ENCODE measurements at regions not wholly inside any gene's neighbourhood (a gene's known extent, or its start where the extent isn't known, plus 50 kb on each side); places are given as distances from the start of the nearest gene placed in this dataset.

DNA sequence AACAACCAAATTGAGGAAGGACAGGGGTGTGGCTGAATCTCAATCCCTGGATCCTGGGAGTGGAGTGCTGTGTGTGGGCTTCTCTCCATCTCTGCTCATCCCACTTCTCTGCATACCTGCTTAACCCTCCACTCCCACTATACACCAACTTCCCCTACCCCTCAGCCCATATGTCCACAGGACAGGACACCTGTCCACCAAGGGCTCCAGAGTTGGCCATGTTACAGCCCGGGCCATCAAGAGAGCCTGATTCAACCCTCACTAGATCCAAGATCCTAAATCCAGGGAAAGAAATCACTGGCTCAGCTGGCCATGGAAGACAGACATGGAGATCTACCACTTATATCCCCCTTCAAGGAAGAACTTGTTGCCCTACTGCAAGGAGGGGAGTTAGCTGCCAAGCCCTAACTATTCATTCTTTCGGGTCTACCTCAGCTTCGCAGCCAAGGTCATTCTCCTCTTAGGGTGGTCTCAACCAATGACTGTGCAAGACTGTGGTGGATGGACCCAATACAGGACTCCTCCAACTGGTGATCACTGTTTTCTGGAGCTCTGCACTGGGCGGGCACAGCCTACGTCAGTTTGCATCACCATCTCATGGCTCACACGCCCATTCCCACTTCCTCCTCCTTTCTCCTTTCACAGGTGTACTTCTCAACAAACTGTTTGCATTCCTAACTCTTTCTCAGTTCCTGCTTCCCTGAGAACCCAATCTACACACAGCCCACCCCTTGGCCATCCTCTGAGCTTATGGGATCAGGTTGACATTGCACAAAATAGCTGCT lies 53.7 kb upstream of the ZBTB43 start:
- H3K4ac ChIP-seq (ENCODE audit: low read depth in 1 of 2, low read length in 2 of 2): no peak overlapping the region
- H2BK15ac ChIP-seq (ENCODE audit: low read depth, poor library complexity, severe bottlenecking): no peak overlapping the region
- H3K14ac ChIP-seq (ENCODE audit: low read length in 2 of 2): no peak overlapping the region
- DNase-seq: no peak
- H3K4me3 ChIP-seq (ENCODE audit: insufficient read depth in 1 of 2, low read depth in 1 of 2, low read length in 2 of 2): no peak overlapping the region
- H3K36me3 ChIP-seq (ENCODE audit: control insufficient read depth in 1 of 2, insufficient read depth in 2 of 2, low read depth in 1 of 2, low read length in 2 of 2): no peaks in the 10 kb centered on the region
- H3K23ac ChIP-seq (ENCODE audit: low read length in 2 of 2): no peak overlapping the region
- no peaks in the 10 kb centered on the region for H3K9me3 ChIP-seq (ENCODE audit: control insufficient read depth, low read length)
- H3K27me3 ChIP-seq (ENCODE audit: control insufficient read depth in 1 of 2, insufficient read depth in 1 of 2, low read length in 2 of 2): peaks cover 12 to 64% of the 10 kb centered on the region in 2 experiments
- H2BK12ac ChIP-seq (ENCODE audit: low read length in 2 of 2): no peak overlapping the region
- H3K9ac ChIP-seq (ENCODE audit: low read length): no peak overlapping the region
- no peak overlapping the region for H3K4me2 ChIP-seq (ENCODE audit: low read length, poor library complexity, severe bottlenecking)
- H2BK5ac ChIP-seq (ENCODE audit: low read depth, low read length, poor library complexity, severe bottlenecking): no peak overlapping the region
- WGBS: 92% methylated on average over 6 of the region's 6 CpGs
- H3K18ac ChIP-seq (ENCODE audit: low read depth in 1 of 2, low read length in 2 of 2): no peak overlapping the region
- H3K27ac ChIP-seq (ENCODE audit: low read length, poor library complexity, severe bottlenecking): no peak overlapping the region
- no peak overlapping the region for H4K8ac ChIP-seq (ENCODE audit: low read length)
- no peak overlapping the region for H2BK120ac ChIP-seq (ENCODE audit: low read depth, low read length)
- no peaks in the 10 kb centered on the region for H3K79me1 ChIP-seq (replicated peaks; ENCODE audit: low read length, poor library complexity, severe bottlenecking)
- no peak overlapping the region for H2AK5ac ChIP-seq (ENCODE audit: low read length, severe bottlenecking)
- H4K91ac ChIP-seq (ENCODE audit: low read length): no peak overlapping the region
- no peak overlapping the region for H2AFZ ChIP-seq (ENCODE audit: low read depth, low read length)
- H3K4me1 ChIP-seq (ENCODE audit: control insufficient read depth, insufficient read depth, low read depth, low read length): no peaks in the 10 kb centered on the region

- H4K91ac ChIP-seq (ENCODE audit: low read length): no peak overlapping the region
- H2BK12ac ChIP-seq (ENCODE audit: low read length in 2 of 2): no peak overlapping the region
- no peak overlapping the region for H3K4me2 ChIP-seq (ENCODE audit: low read length, poor library complexity, severe bottlenecking)
- H3K23ac ChIP-seq (ENCODE audit: low read length in 2 of 2): no peak overlapping the region
- H4K8ac ChIP-seq (ENCODE audit: low read length): no peak overlapping the region
- H2BK15ac ChIP-seq (ENCODE audit: low read depth, poor library complexity, severe bottlenecking): no peak overlapping the region
- H3K14ac ChIP-seq (ENCODE audit: low read length in 2 of 2): no peak overlapping the region
- H3K4ac ChIP-seq (ENCODE audit: low read depth in 1 of 2, low read length in 2 of 2): no peak overlapping the region
- DNase-seq: no peak
- no peak overlapping the region for H2AK5ac ChIP-seq (ENCODE audit: low read length, severe bottlenecking)
- no peak overlapping the region for H3K9ac ChIP-seq (ENCODE audit: low read length)
- H3K18ac ChIP-seq (ENCODE audit: low read depth in 1 of 2, low read length in 2 of 2): no peak overlapping the region
- H2BK5ac ChIP-seq (ENCODE audit: low read depth, low read length, poor library complexity, severe bottlenecking): no peak overlapping the region
- no peak overlapping the region for H3K27ac ChIP-seq (ENCODE audit: low read length, poor library complexity, severe bottlenecking)
- H3K36me3 ChIP-seq (ENCODE audit: control insufficient read depth in 1 of 2, insufficient read depth in 2 of 2, low read depth in 1 of 2, low read length in 2 of 2): no peaks in the 10 kb centered on the region
- H3K4me1 ChIP-seq (ENCODE audit: control insufficient read depth, insufficient read depth, low read depth, low read length): no peaks in the 10 kb centered on the region
- H2AFZ ChIP-seq (ENCODE audit: low read depth, low read length): no peak overlapping the region
- no peak overlapping the region for H2BK120ac ChIP-seq (ENCODE audit: low read depth, low read length)
- H3K79me1 ChIP-seq (replicated peaks; ENCODE audit: low read length, poor library complexity, severe bottlenecking): no peaks in the 10 kb centered on the region
- H3K27me3 ChIP-seq (ENCODE audit: control insufficient read depth in 1 of 2, insufficient read depth in 1 of 2, low read length in 2 of 2): peaks cover 21 to 64% of the 10 kb centered on the region in 2 experiments
- WGBS: 85% methylated on average over 4 of the region's 4 CpGs
- no peak overlapping the region for H3K4me3 ChIP-seq (ENCODE audit: insufficient read depth in 1 of 2, low read depth in 1 of 2, low read length in 2 of 2)
- no peaks in the 10 kb centered on the region for H3K9me3 ChIP-seq (ENCODE audit: control insufficient read depth, low read length)
These were observed 52.5 kb upstream of the ZBTB43 start for GRCh38 chr9:126752376-126752775.

GRCh38 chr9:126752881-126753670 lies 51.8 kb upstream of the ZBTB43 start:
- peaks cover 21 to 62% of the 10 kb centered on the region in 2 experiments for H3K27me3 ChIP-seq (ENCODE audit: control insufficient read depth in 1 of 2, insufficient read depth in 1 of 2, low read length in 2 of 2)
- no peaks in the 10 kb centered on the region for H3K4me1 ChIP-seq (ENCODE audit: control insufficient read depth, insufficient read depth, low read depth, low read length)
- no peak overlapping the region for H2BK120ac ChIP-seq (ENCODE audit: low read depth, low read length)
- H3K36me3 ChIP-seq (ENCODE audit: control insufficient read depth in 1 of 2, insufficient read depth in 2 of 2, low read depth in 1 of 2, low read length in 2 of 2): no peaks in the 10 kb centered on the region
- no peak overlapping the region for H3K23ac ChIP-seq (ENCODE audit: low read length in 2 of 2)
- H3K79me1 ChIP-seq (replicated peaks; ENCODE audit: low read length, poor library complexity, severe bottlenecking): no peaks in the 10 kb centered on the region
- H4K8ac ChIP-seq (ENCODE audit: low read length): no peak overlapping the region
- no peak overlapping the region for H3K9ac ChIP-seq (ENCODE audit: low read length)
- H3K4ac ChIP-seq (ENCODE audit: low read depth in 1 of 2, low read length in 2 of 2): no peak overlapping the region
- no peak overlapping the region for H2AFZ ChIP-seq (ENCODE audit: low read depth, low read length)
- 86% methylated on average over 10 of the region's 10 CpGs for WGBS
- H2BK15ac ChIP-seq (ENCODE audit: low read depth, poor library complexity, severe bottlenecking): no peak overlapping the region
- H2AK5ac ChIP-seq (ENCODE audit: low read length, severe bottlenecking): no peak overlapping the region
- H3K14ac ChIP-seq (ENCODE audit: low read length in 2 of 2): no peak overlapping the region
- DNase-seq: no peak
- H2BK12ac ChIP-seq (ENCODE audit: low read length in 2 of 2): no peak overlapping the region
- no peak overlapping the region for H3K18ac ChIP-seq (ENCODE audit: low read depth in 1 of 2, low read length in 2 of 2)
- H3K27ac ChIP-seq (ENCODE audit: low read length, poor library complexity, severe bottlenecking): no peak overlapping the region
- no peak overlapping the region for H4K91ac ChIP-seq (ENCODE audit: low read length)
- no peak overlapping the region for H2BK5ac ChIP-seq (ENCODE audit: low read depth, low read length, poor library complexity, severe bottlenecking)
- no peak overlapping the region for H3K4me3 ChIP-seq (ENCODE audit: insufficient read depth in 1 of 2, low read depth in 1 of 2, low read length in 2 of 2)
- H3K9me3 ChIP-seq (ENCODE audit: control insufficient read depth, low read length): no peaks in the 10 kb centered on the region
- H3K4me2 ChIP-seq (ENCODE audit: low read length, poor library complexity, severe bottlenecking): no peak overlapping the region
